Right kidney (tissue), 1 donor: ENCODE measurements at regions not wholly inside any gene's neighbourhood (a gene's known extent, or its start where the extent isn't known, plus 50 kb on each side); places are given as distances from the start of the nearest gene placed in this dataset.

Experiments
- DNase-seq: peaks from one replicate; pipeline ENCODE4 v3.0.0-alpha.2; 2016

- DNase-seq: no peak
These were observed 513.5 kb upstream of the GBE1 start for GRCh38 chr3:82274897-82275296.

GRCh38 chr3:82265747-82266146 is 504.3 kb upstream of the GBE1 start:
- no peak for DNase-seq

GRCh38 chr3:82262193-82262592 is 500.7 kb upstream of the GBE1 start:
- DNase-seq: no peak

- no peak for DNase-seq
These were observed 500.2 kb upstream of the GBE1 start for GRCh38 chr3:82261637-82262036.

- no peak for DNase-seq
These were observed 499.6 kb upstream of the GBE1 start for GRCh38 chr3:82261013-82261412.

GRCh38 chr3:82259994-82260393 is 498.5 kb upstream of the GBE1 start:
- DNase-seq: no peak

GRCh38 chr3:82240322-82240721 is 478.9 kb upstream of the GBE1 start:
- no peak for DNase-seq

GRCh38 chr3:82236257-82236656 is 474.8 kb upstream of the GBE1 start:
- DNase-seq: no peak

GRCh38 chr3:82229397-82229796 is 468.0 kb upstream of the GBE1 start:
- no peak for DNase-seq

GRCh38 chr3:82224661-82225060 is 463.2 kb upstream of the GBE1 start:
- no peak for DNase-seq

GRCh38 chr3:82222401-82222800 is 461.0 kb upstream of the GBE1 start:
- no peak for DNase-seq

GRCh38 chr3:82217571-82217970 is 456.1 kb upstream of the GBE1 start:
- DNase-seq: no peak

- DNase-seq: no peak
These were observed 446.7 kb upstream of the GBE1 start for GRCh38 chr3:82208002-82208710.

GRCh38 chr3:82202269-82202668 is 440.8 kb upstream of the GBE1 start:
- no peak for DNase-seq

- no peak for DNase-seq
These were observed 439.9 kb upstream of the GBE1 start for GRCh38 chr3:82201316-82201715.

GRCh38 chr3:82198009-82198408 is 436.6 kb upstream of the GBE1 start:
- DNase-seq: no peak

- DNase-seq: no peak
These were observed 435.2 kb upstream of the GBE1 start for GRCh38 chr3:82196645-82197044.

GRCh38 chr3:82194870-82195269 is 433.4 kb upstream of the GBE1 start:
- no peak for DNase-seq

GRCh38 chr3:82186017-82186416 is 424.6 kb upstream of the GBE1 start:
- no peak for DNase-seq

- DNase-seq: no peak
These were observed 417.8 kb upstream of the GBE1 start for GRCh38 chr3:82179291-82179690.

GRCh38 chr3:82178291-82178690 is 416.8 kb upstream of the GBE1 start:
- DNase-seq: no peak

GRCh38 chr3:82177774-82178173 is 416.3 kb upstream of the GBE1 start:
- no peak for DNase-seq

GRCh38 chr3:82165266-82165665 is 403.8 kb upstream of the GBE1 start:
- no peak for DNase-seq

GRCh38 chr3:82163907-82164520 is 402.6 kb upstream of the GBE1 start:
- DNase-seq: no peak

GRCh38 chr3:82157952-82158351 is 396.5 kb upstream of the GBE1 start:
- DNase-seq: no peak
